Heart left ventricle (tissue), 16 donors: ENCODE measurements at regions not wholly inside any gene's neighbourhood (a gene's known extent, or its start where the extent isn't known, plus 50 kb on each side); places are given as distances from the start of the nearest gene placed in this dataset.

Source experiments
- ATAC-seq, 4 donors: fragments of 200-7000 bp; cut with Tn5 transposase; one replicate each; pipeline ENCODE4 v1.9.1; 2020 to 2022; ENCODE audit warnings: moderate library complexity in 4 of 4, mild to moderate bottlenecking in 3 of 4, moderate number of reproducible peaks in 1 of 4
- DNase-seq, 5 donors: peaks; one replicate each; pipeline ENCODE4 v3.0.0-alpha.2; 2020
- H3K27ac ChIP-seq, 12 donors: fragments of 200-600 bp; sonication (generic) in 4 of 12; one replicate each; pipeline versions ENCODE4 v1.5.0 to v1.8.0; 2016 to 2022; ENCODE audit warnings: mild to moderate bottlenecking in 2 of 12
- H3K27me3 ChIP-seq, 9 donors: fragments of 200-600 bp; sonication (generic) in 2 of 9; one replicate each; pipeline versions ENCODE4 v1.5.1 to v1.8.0; 2016 to 2022; ENCODE audit warnings: mild to moderate bottlenecking in 3 of 9
- H3K36me3 ChIP-seq, 9 donors: fragments of 200-600 bp; sonication (generic) in 2 of 9; one replicate each; pipeline versions ENCODE4 v1.5.0 to v1.8.0; 2018 to 2022; ENCODE audit warnings: mild to moderate bottlenecking in 2 of 9
- H3K4me1 ChIP-seq, 12 donors: fragments of 200-600 bp; sonication (generic) in 4 of 12; one replicate each; pipeline versions ENCODE4 v1.5.0 to v1.8.0; 2016 to 2022; ENCODE audit warnings: mild to moderate bottlenecking in 3 of 12
- H3K4me3 ChIP-seq, 12 donors: fragments of 200-600 bp; sonication (generic) in 4 of 12; one replicate each; pipeline versions ENCODE4 v1.5.0 to v1.8.0; 2017 to 2022; ENCODE audit warnings: mild to moderate bottlenecking in 9 of 12, moderate library complexity in 4 of 12
- H3K9me3 ChIP-seq, 12 donors: fragments of 200-600 bp; sonication (generic) in 4 of 12; one replicate each; pipeline versions ENCODE4 v1.5.0 to v1.8.0; 2016 to 2022; ENCODE audit warnings: mild to moderate bottlenecking in 1 of 12
- CTCF ChIP-seq, 12 donors: fragments of 200-600 bp; sonication (generic) in 4 of 12; IDR thresholded peaks; one replicate each; pipeline versions ENCODE4 v1.5.0 to v1.8.0; 2018 to 2022; ENCODE audit warnings: antibody characterized with exemption in 12 of 12, mild to moderate bottlenecking in 5 of 12
- POLR2A ChIP-seq, 2 donors: fragments of 450-650 bp; IDR thresholded peaks; one replicate each; pipeline ENCODE4 v1.6.1; 2017; ENCODE audit warnings: antibody characterized with exemption in 2 of 2, mild to moderate bottlenecking in 2 of 2, moderate library complexity in 2 of 2
- WGBS, 4 donors: extraction: QIAGEN DNeasy Blood & Tissue Kit in 2 of 4; methylation state at CpG; one replicate each; pipeline versions ENCODE4 v1.1.5 to v1.1.7; 2013 to 2018; 5-methylcytosine and 5-hydroxymethylcytosine counted together
- intact Hi-C, 10 donors: fragments of 100-400 bp; cut with DNase I; formaldehyde crosslinking; loops; one replicate each; pipeline versions ENCODE4 v1.11.1 to v1.14.2; 2022
- donor health status: ischemic (EF 13 %, LVEDD 7.1; RV severe dilation, severe dysfunction).
- donor health status: healthy with polysubstance abuse.
- donor health status: DM: no; HTN: yes; CAD: no.
- donor health status: DM: no; HTN: no; CAD: no.
- donor health status: ischemic (EF 25% LVEDD 6.9; RV normal size, moderate dysfunction).
- donor health status: ischemic (EF 25% LVEDD 5.7; RV mildly dilated, moderate dysfunction).
- donor health status: healthy.
- donor health status: DM: yes; HTN: yes; CAD: no.
- donor health status: ischemic (EF 35%, LVEDD 5.7; RV mildly dilated, moderate dysfunction).
- donor health status: nonischemic (EF 11% LVEDD 7.7; RV severe dilation, severe dysfunction).
- donor health status: DM: yes; HTN: yes; CAD: no.
- donor health status: PGD.
- donor health status: ischemic (EF 29% LVEDD 5.4; RV normal size, mild dysfunction).
- donor health status: nonischemic (EF 23%, LVEDD 6.1; RV moderate dilation, normal function).

DNA sequence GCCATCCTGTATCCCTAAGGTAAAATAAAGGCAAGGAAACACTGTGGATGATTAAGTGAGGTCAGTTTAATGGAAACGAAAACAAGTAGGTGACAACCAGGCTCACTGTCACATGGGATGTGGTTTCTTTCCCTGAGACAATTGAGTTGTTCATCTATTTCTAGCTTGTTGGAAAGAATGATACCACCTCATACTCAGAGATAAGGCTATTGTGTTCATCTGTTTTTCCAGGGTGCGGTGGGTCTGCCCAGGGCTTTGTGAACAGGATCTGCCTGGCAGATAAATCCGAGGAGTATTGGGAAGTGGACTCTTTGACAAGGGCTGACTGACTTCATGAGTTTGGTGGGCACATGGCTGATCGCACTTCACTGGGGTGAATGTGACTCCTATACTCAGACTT, 80.8 kb upstream of the TIAM2 start:
- ATAC-seq = peak in 3 of 4 donors; percentile 20 to 52 (median 34)
- DNase-seq = no peak
- H3K36me3 ChIP-seq = peaks cover 0 to 10% (median 3%) of the 10 kb centered on the region in 9 donors
- H3K4me3 ChIP-seq = no peak overlapping the region
- no peaks in the 10 kb centered on the region for H3K9me3 ChIP-seq
- H3K27me3 ChIP-seq = no peaks in the 10 kb centered on the region
- H3K4me1 ChIP-seq = peaks cover 0 to 5% (median 0%) of the 10 kb centered on the region in 12 donors
- intact Hi-C loops = no loop called here
- H3K27ac ChIP-seq = no peak overlapping the region
- TF ChIP-seq POLR2A (IDR thresholded peaks at IDR 0.05) = no peak
- 70 to 74% (median 72%) methylated on average over 4 of the region's 4 CpGs for WGBS, 4 donors

- Histone ChIP-seq H3K4me3 (no peak overlapping the region), H3K36me3 (peaks cover 0 to 5% (median 0%) of the 10 kb centered on the region in 9 donors), H3K9me3 (no peaks in the 10 kb centered on the region), H3K27ac (no peak overlapping the region), H3K4me1 (no peaks in the 10 kb centered on the region), H3K27me3 (no peaks in the 10 kb centered on the region)
- DNase-seq (no peak), ATAC-seq (no peak)
- WGBS, 4 donors = 91 to 93% (median 92%) methylated on average over 5 of the region's 5 CpGs
- TF ChIP-seq POLR2A (IDR thresholded peaks at IDR 0.05) = no peak
- TF ChIP-seq CTCF (IDR thresholded peaks at IDR 0.05) = no peak
- intact Hi-C loops = no loop called here
Observed at GRCh38 chr6:154916857-154917256, 78.3 kb upstream of the TIAM2 start.

- H3K27ac ChIP-seq = no peak overlapping the region
- ATAC-seq = no peak
- no peaks in the 10 kb centered on the region for H3K4me1 ChIP-seq
- H3K36me3 ChIP-seq = no peaks in the 10 kb centered on the region
- H3K4me3 ChIP-seq = no peak overlapping the region
- no peak for DNase-seq
- H3K27me3 ChIP-seq = no peaks in the 10 kb centered on the region
- TF ChIP-seq POLR2A (IDR thresholded peaks at IDR 0.05) (no peak), CTCF (IDR thresholded peaks at IDR 0.05) (no peak)
- intact Hi-C loops = no loop called here
- 95 to 98% (median 97%) methylated on average over 7 of the region's 7 CpGs for WGBS, 4 donors
- no peaks in the 10 kb centered on the region for H3K9me3 ChIP-seq
Observed at GRCh38 chr6:154917941-154918340, 77.2 kb upstream of the TIAM2 start.

- H3K4me1 ChIP-seq = peaks cover 0 to 5% (median 0%) of the 10 kb centered on the region in 12 donors
- H3K4me3 ChIP-seq = no peak overlapping the region
- H3K27ac ChIP-seq = no peak overlapping the region
- no peak for ATAC-seq
- TF ChIP-seq CTCF (IDR thresholded peaks at IDR 0.05) (no peak), POLR2A (IDR thresholded peaks at IDR 0.05) (no peak)
- intact Hi-C loops = loop anchor here in 2 of 10 donors (5.0 to 10.0 kb wide), 2 partner anchors 48 to 325 kb away; no protein-coding TSS in a partner anchor
- no peaks in the 10 kb centered on the region for H3K27me3 ChIP-seq
- no peak for DNase-seq
- WGBS, 4 donors = 94 to 100% (median 96%) methylated on average over 5 of the region's 5 CpGs
- no peaks in the 10 kb centered on the region for H3K9me3 ChIP-seq
- no peaks in the 10 kb centered on the region for H3K36me3 ChIP-seq
Observed at GRCh38 chr6:154919806-154920205, 75.3 kb upstream of the TIAM2 start.
